GM23338 (cell line): ENCODE measurements at regions not wholly inside any gene's neighbourhood (a gene's known extent, or its start where the extent isn't known, plus 50 kb on each side); places are given as distances from the start of the nearest gene placed in this dataset.

Experiments
- ATAC-seq: fragments of 200-7000 bp; cut with Tn5 transposase; 3 replicates; pipeline ENCODE4 v1.9.1; 2020
- DNase-seq: peaks from one replicate; pipeline ENCODE4 v3.0.0-alpha.2; 2015; ENCODE audit warnings: low spot score
- H2AFZ ChIP-seq: fragments of 200-600 bp; sonication (generic); 2 replicates; pipeline ENCODE4 v1.8.0; 2016; ENCODE audit warnings: antibody characterized with exemption, mild to moderate bottlenecking, moderate library complexity
- H3F3A ChIP-seq: fragments of 200-600 bp; sonication (generic); replicated peaks from 2 replicates; pipeline ENCODE4 v1.8.0; 2017; ENCODE audit warnings: antibody characterized with exemption, mixed run types, low read depth
- H3K27ac ChIP-seq: fragments of 200-600 bp; sonication (generic); 2 replicates; pipeline ENCODE4 v1.6.1; 2016; ENCODE audit warnings: low read depth
- H3K27me3 ChIP-seq: fragments of 200-600 bp; sonication (generic); 2 replicates; pipeline ENCODE4 v1.8.0; 2016; ENCODE audit warnings: mild to moderate bottlenecking, mixed run types, moderate library complexity; ENCODE audit not compliant: insufficient read depth
- H3K36me3 ChIP-seq: fragments of 200-600 bp; sonication (generic); 2 replicates; pipeline ENCODE4 v1.8.0; 2016; ENCODE audit warnings: mild to moderate bottlenecking; ENCODE audit not compliant: insufficient read depth
- H3K4me1 ChIP-seq: fragments of 200-600 bp; sonication (generic); 2 replicates; pipeline ENCODE4 v1.8.0; 2016; ENCODE audit warnings: mild to moderate bottlenecking, moderate library complexity; ENCODE audit not compliant: insufficient read depth
- H3K4me2 ChIP-seq: fragments of 200-600 bp; sonication (generic); 2 replicates; pipeline ENCODE4 v1.7.1; 2017; ENCODE audit warnings: mixed run types
- H3K4me3 ChIP-seq: fragments of 200-600 bp; sonication (generic); 2 replicates; pipeline ENCODE4 v1.6.1; 2016; ENCODE audit warnings: mixed run types
- H3K79me2 ChIP-seq: fragments of 200-600 bp; sonication (generic); replicated peaks from 2 replicates; pipeline ENCODE4 v1.8.0; 2017; ENCODE audit warnings: mild to moderate bottlenecking; ENCODE audit not compliant: insufficient read depth
- H3K9me2 ChIP-seq: fragments of 200-600 bp; sonication (generic); 2 replicates; pipeline ENCODE4 v1.8.0; 2017; ENCODE audit not compliant: insufficient read depth
- H4K20me1 ChIP-seq: fragments of 200-600 bp; sonication (generic); replicated peaks from 2 replicates; pipeline ENCODE4 v1.8.0; 2017; ENCODE audit warnings: mild to moderate bottlenecking; ENCODE audit not compliant: insufficient read depth
- H3K27ac Mint-ChIP-seq: 2 replicates; pipeline ENCODE4 v1.8.0; 2020; ENCODE audit warnings: inconsistent platforms, mild to moderate bottlenecking, moderate library complexity, mixed read lengths
- H3K27me3 Mint-ChIP-seq: 3 replicates; pipeline ENCODE4 v1.8.0; 2022; ENCODE audit warnings: low read depth, mild to moderate bottlenecking, moderate library complexity, mixed read lengths, inconsistent platforms; ENCODE audit not compliant: insufficient read depth, poor library complexity
- H3K36me3 Mint-ChIP-seq: 3 replicates; pipeline ENCODE4 v1.8.0; 2021; ENCODE audit warnings: low read depth, mild to moderate bottlenecking, inconsistent platforms, moderate library complexity, mixed read lengths
- H3K4me1 Mint-ChIP-seq: 3 replicates; pipeline ENCODE4 v1.8.0; 2020; ENCODE audit warnings: mild to moderate bottlenecking, inconsistent platforms, mixed read lengths
- H3K4me3 Mint-ChIP-seq: 3 replicates; pipeline ENCODE4 v1.8.0; 2021; ENCODE audit warnings: moderate library complexity, mild to moderate bottlenecking, inconsistent platforms, mixed read lengths
- H3K9me3 Mint-ChIP-seq: 3 replicates; pipeline ENCODE4 v1.8.0; 2020; ENCODE audit warnings: moderate library complexity, mild to moderate bottlenecking, inconsistent platforms, mixed read lengths
- CREB1 ChIP-seq: fragments of 250-450 bp; sonication (Bioruptor Pico); IDR thresholded peaks from 2 replicates; pipeline ENCODE4 v1.5.0; 2020; ENCODE audit warnings: low read depth, mild to moderate bottlenecking, moderate library complexity
- EZH2 ChIP-seq: fragments of 200-600 bp; sonication (generic); IDR thresholded peaks from one replicate; pipeline ENCODE4 v1.8.0; 2017; ENCODE audit warnings: antibody characterized with exemption, mild to moderate bottlenecking, low read depth; ENCODE audit not compliant: unreplicated experiment
- EZH2phosphoT487 ChIP-seq: fragments of 200-600 bp; sonication (generic); IDR thresholded peaks from one replicate; pipeline ENCODE4 v1.8.1; 2018; ENCODE audit warnings: antibody characterized with exemption; ENCODE audit not compliant: unreplicated experiment
- JUNB ChIP-seq: IDR thresholded peaks from one replicate; pipeline ENCODE4 v1.6.1; 2016; ENCODE audit warnings: antibody characterized with exemption; ENCODE audit not compliant: unreplicated experiment
- NANOG ChIP-seq: IDR thresholded peaks from 2 replicates; pipeline ENCODE4 v1.6.1; 2016; ENCODE audit warnings: antibody characterized with exemption, borderline replicate concordance
- POLR2AphosphoS5 ChIP-seq: IDR thresholded peaks from 2 replicates; pipeline ENCODE4 v1.6.1; 2016; ENCODE audit warnings: antibody characterized with exemption, low read depth
- STAT1 ChIP-seq: IDR thresholded peaks from one replicate; pipeline ENCODE4 v1.6.1; 2016; ENCODE audit warnings: antibody characterized with exemption; ENCODE audit not compliant: unreplicated experiment
- ZNF114 ChIP-seq: fragments of 250-450 bp; sonication (Bioruptor Pico); IDR thresholded peaks from 2 replicates; pipeline ENCODE4 v1.5.0; 2020; ENCODE audit warnings: mild to moderate bottlenecking, moderate library complexity
- ZNF331 ChIP-seq: fragments of 250-450 bp; sonication (Bioruptor Pico); IDR thresholded peaks from 2 replicates; pipeline ENCODE4 v1.5.0; 2020; ENCODE audit warnings: low read depth, mild to moderate bottlenecking, moderate library complexity
- TF ChIP-seq, protein P1 (sequence below), 2 experiments: fragments of 200-600 bp in 1 of 2; sonication (generic) in 1 of 2; conservative IDR thresholded peaks; 2 replicates each; pipeline versions ENCODE4 v1.5.1 to v1.6.1; 2016 to 2017; ENCODE audit warnings: antibody characterized with exemption in 2 of 2, low read depth in 2 of 2, mild to moderate bottlenecking in 2 of 2, moderate library complexity in 1 of 2
- TF ChIP-seq, protein P2 (sequence below): IDR thresholded peaks from 2 replicates; pipeline ENCODE4 v1.6.1; 2016; ENCODE audit warnings: antibody characterized with exemption
- TF ChIP-seq, protein P3 (sequence below): fragments of 250-450 bp; sonication (Bioruptor Pico); IDR thresholded peaks from 2 replicates; pipeline ENCODE4 v1.5.0; 2020; ENCODE audit warnings: mild to moderate bottlenecking, moderate library complexity
- TF ChIP-seq, protein P4 (sequence below): IDR thresholded peaks from one replicate; pipeline ENCODE4 v1.6.1; 2018; ENCODE audit warnings: antibody characterized with exemption; ENCODE audit not compliant: unreplicated experiment

DNA sequence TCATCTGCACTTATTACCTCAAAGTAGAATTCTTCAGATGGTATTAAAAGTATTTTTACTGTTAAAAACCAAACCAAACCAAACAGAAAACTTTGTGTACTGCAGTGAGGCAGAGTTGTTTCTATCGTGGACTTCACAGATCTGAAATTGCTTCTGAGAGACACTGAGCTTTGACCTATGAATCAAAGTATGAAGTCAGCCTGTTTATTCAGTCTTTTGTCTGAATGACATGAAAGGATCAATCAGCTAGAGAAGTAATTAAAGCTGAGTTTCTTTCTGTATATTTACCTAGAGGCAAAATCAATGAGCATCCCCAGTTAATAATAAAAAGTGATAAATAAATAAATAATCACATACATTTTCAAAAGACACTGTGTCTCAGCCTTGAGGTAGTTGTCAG lies 2121.0 kb downstream of the PCDH7 start:
- H3K27me3 Mint-ChIP-seq = no peaks in the 10 kb centered on the region
- H3K9me3 Mint-ChIP-seq = no peaks in the 10 kb centered on the region
- H4K20me1 ChIP-seq = no peaks in the 10 kb centered on the region
- H3K4me1 Mint-ChIP-seq = no peaks in the 10 kb centered on the region
- no peak overlapping the region for H3K4me2 ChIP-seq
- DNase-seq = no peak
- no peak overlapping the region for H2AFZ ChIP-seq
- no peaks in the 10 kb centered on the region for H3K4me1 ChIP-seq
- no peak overlapping the region for H3K4me3 ChIP-seq
- H3K9me2 ChIP-seq = no peaks in the 10 kb centered on the region
- H3F3A ChIP-seq = no peaks in the 10 kb centered on the region
- no peaks in the 10 kb centered on the region for H3K79me2 ChIP-seq
- no peak overlapping the region for H3K27ac Mint-ChIP-seq
- H3K27ac ChIP-seq = no peak overlapping the region
- H3K36me3 ChIP-seq = no peaks in the 10 kb centered on the region
- TF ChIP-seq, protein P1, sequence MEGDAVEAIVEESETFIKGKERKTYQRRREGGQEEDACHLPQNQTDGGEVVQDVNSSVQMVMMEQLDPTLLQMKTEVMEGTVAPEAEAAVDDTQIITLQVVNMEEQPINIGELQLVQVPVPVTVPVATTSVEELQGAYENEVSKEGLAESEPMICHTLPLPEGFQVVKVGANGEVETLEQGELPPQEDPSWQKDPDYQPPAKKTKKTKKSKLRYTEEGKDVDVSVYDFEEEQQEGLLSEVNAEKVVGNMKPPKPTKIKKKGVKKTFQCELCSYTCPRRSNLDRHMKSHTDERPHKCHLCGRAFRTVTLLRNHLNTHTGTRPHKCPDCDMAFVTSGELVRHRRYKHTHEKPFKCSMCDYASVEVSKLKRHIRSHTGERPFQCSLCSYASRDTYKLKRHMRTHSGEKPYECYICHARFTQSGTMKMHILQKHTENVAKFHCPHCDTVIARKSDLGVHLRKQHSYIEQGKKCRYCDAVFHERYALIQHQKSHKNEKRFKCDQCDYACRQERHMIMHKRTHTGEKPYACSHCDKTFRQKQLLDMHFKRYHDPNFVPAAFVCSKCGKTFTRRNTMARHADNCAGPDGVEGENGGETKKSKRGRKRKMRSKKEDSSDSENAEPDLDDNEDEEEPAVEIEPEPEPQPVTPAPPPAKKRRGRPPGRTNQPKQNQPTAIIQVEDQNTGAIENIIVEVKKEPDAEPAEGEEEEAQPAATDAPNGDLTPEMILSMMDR (conservative IDR thresholded peaks at IDR 0.05; ENCODE audit: low read depth in 2 of 2) = no peak
- no peak for TF ChIP-seq ZNF331 (CRISPR knock-in tag)
- TF ChIP-seq EZH2phosphoT487 = no peak
- TF ChIP-seq NANOG = no peak
- TF ChIP-seq CREB1 (CRISPR knock-in tag) = no peak
- TF ChIP-seq POLR2AphosphoS5 = no peak
- no peak for TF ChIP-seq ZNF114 (CRISPR knock-in tag)
- TF ChIP-seq, protein P2, sequence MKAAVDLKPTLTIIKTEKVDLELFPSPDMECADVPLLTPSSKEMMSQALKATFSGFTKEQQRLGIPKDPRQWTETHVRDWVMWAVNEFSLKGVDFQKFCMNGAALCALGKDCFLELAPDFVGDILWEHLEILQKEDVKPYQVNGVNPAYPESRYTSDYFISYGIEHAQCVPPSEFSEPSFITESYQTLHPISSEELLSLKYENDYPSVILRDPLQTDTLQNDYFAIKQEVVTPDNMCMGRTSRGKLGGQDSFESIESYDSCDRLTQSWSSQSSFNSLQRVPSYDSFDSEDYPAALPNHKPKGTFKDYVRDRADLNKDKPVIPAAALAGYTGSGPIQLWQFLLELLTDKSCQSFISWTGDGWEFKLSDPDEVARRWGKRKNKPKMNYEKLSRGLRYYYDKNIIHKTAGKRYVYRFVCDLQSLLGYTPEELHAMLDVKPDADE = no peak
- TF ChIP-seq, protein P3, sequence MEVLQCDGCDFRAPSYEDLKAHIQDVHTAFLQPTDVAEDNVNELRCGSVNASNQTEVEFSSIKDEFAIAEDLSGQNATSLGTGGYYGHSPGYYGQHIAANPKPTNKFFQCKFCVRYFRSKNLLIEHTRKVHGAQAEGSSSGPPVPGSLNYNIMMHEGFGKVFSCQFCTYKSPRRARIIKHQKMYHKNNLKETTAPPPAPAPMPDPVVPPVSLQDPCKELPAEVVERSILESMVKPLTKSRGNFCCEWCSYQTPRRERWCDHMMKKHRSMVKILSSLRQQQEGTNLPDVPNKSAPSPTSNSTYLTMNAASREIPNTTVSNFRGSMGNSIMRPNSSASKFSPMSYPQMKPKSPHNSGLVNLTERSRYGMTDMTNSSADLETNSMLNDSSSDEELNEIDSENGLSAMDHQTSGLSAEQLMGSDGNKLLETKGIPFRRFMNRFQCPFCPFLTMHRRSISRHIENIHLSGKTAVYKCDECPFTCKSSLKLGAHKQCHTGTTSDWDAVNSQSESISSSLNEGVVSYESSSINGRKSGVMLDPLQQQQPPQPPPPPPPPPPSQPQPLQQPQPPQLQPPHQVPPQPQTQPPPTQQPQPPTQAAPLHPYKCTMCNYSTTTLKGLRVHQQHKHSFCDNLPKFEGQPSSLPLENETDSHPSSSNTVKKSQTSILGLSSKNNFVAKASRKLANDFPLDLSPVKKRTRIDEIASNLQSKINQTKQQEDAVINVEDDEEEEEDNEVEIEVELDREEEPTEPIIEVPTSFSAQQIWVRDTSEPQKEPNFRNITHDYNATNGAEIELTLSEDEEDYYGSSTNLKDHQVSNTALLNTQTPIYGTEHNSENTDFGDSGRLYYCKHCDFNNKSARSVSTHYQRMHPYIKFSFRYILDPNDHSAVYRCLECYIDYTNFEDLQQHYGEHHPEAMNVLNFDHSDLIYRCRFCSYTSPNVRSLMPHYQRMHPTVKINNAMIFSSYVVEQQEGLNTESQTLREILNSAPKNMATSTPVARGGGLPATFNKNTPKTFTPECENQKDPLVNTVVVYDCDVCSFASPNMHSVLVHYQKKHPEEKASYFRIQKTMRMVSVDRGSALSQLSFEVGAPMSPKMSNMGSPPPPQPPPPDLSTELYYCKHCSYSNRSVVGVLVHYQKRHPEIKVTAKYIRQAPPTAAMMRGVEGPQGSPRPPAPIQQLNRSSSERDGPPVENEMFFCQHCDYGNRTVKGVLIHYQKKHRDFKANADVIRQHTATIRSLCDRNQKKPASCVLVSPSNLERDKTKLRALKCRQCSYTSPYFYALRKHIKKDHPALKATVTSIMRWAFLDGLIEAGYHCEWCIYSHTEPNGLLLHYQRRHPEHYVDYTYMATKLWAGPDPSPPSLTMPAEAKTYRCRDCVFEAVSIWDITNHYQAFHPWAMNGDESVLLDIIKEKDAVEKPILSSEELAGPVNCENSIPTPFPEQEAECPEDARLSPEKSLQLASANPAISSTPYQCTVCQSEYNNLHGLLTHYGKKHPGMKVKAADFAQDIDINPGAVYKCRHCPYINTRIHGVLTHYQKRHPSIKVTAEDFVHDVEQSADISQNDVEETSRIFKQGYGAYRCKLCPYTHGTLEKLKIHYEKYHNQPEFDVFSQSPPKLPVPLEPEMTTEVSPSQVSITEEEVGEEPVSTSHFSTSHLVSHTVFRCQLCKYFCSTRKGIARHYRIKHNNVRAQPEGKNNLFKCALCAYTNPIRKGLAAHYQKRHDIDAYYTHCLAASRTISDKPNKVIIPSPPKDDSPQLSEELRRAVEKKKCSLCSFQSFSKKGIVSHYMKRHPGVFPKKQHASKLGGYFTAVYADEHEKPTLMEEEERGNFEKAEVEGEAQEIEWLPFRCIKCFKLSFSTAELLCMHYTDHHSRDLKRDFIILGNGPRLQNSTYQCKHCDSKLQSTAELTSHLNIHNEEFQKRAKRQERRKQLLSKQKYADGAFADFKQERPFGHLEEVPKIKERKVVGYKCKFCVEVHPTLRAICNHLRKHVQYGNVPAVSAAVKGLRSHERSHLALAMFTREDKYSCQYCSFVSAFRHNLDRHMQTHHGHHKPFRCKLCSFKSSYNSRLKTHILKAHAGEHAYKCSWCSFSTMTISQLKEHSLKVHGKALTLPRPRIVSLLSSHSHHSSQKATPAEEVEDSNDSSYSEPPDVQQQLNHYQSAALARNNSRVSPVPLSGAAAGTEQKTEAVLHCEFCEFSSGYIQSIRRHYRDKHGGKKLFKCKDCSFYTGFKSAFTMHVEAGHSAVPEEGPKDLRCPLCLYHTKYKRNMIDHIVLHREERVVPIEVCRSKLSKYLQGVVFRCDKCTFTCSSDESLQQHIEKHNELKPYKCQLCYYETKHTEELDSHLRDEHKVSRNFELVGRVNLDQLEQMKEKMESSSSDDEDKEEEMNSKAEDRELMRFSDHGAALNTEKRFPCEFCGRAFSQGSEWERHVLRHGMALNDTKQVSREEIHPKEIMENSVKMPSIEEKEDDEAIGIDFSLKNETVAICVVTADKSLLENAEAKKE (CRISPR knock-in tag) = no peak
- TF ChIP-seq JUNB = no peak
- TF ChIP-seq EZH2 = no peak
- no peak for TF ChIP-seq STAT1
- TF ChIP-seq, protein P4, sequence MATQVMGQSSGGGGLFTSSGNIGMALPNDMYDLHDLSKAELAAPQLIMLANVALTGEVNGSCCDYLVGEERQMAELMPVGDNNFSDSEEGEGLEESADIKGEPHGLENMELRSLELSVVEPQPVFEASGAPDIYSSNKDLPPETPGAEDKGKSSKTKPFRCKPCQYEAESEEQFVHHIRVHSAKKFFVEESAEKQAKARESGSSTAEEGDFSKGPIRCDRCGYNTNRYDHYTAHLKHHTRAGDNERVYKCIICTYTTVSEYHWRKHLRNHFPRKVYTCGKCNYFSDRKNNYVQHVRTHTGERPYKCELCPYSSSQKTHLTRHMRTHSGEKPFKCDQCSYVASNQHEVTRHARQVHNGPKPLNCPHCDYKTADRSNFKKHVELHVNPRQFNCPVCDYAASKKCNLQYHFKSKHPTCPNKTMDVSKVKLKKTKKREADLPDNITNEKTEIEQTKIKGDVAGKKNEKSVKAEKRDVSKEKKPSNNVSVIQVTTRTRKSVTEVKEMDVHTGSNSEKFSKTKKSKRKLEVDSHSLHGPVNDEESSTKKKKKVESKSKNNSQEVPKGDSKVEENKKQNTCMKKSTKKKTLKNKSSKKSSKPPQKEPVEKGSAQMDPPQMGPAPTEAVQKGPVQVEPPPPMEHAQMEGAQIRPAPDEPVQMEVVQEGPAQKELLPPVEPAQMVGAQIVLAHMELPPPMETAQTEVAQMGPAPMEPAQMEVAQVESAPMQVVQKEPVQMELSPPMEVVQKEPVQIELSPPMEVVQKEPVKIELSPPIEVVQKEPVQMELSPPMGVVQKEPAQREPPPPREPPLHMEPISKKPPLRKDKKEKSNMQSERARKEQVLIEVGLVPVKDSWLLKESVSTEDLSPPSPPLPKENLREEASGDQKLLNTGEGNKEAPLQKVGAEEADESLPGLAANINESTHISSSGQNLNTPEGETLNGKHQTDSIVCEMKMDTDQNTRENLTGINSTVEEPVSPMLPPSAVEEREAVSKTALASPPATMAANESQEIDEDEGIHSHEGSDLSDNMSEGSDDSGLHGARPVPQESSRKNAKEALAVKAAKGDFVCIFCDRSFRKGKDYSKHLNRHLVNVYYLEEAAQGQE = no peak
- H3K36me3 Mint-ChIP-seq = no peaks in the 10 kb centered on the region
- H3K4me3 Mint-ChIP-seq = no peak overlapping the region
- ATAC-seq = no peak
- H3K27me3 ChIP-seq = no peaks in the 10 kb centered on the region
